Mesothelial cell of epicardium (in vitro differentiated cells): ENCODE measurements at regions not wholly inside any gene's neighbourhood (a gene's known extent, or its start where the extent isn't known, plus 50 kb on each side); places are given as distances from the start of the nearest gene placed in this dataset.

Experiments used
- DNase-seq, 2 experiments: peaks; one replicate each; pipeline ENCODE4 v3.0.0; 2021; ENCODE audit warnings: low spot score in 2 of 2; ENCODE audit not compliant: unreplicated experiment in 2 of 2
- H3K27ac Mint-ChIP-seq: 2 replicates; pipeline ENCODE4 v1.8.0; 2021; ENCODE audit warnings: mixed read lengths
- H3K27me3 Mint-ChIP-seq: 2 replicates; pipeline ENCODE4 v1.8.0; 2021; ENCODE audit warnings: low read depth, mixed read lengths
- H3K36me3 Mint-ChIP-seq: 2 replicates; pipeline ENCODE4 v1.8.0; 2021; ENCODE audit warnings: mixed read lengths
- H3K4me1 Mint-ChIP-seq: 2 replicates; pipeline ENCODE4 v1.8.0; 2021; ENCODE audit warnings: mixed read lengths
- H3K4me3 Mint-ChIP-seq: 2 replicates; pipeline ENCODE4 v1.8.0; 2021; ENCODE audit warnings: mild to moderate bottlenecking, moderate library complexity, mixed read lengths
- H3K9me3 Mint-ChIP-seq: 2 replicates; pipeline ENCODE4 v1.8.0; 2021; ENCODE audit warnings: mixed read lengths
- CTCF ChIP-seq: fragments of 200-600 bp; sonication (generic); IDR thresholded peaks from one replicate; pipeline ENCODE4 v1.5.0; 2021; ENCODE audit warnings: antibody characterized with exemption; ENCODE audit not compliant: unreplicated experiment

DNA sequence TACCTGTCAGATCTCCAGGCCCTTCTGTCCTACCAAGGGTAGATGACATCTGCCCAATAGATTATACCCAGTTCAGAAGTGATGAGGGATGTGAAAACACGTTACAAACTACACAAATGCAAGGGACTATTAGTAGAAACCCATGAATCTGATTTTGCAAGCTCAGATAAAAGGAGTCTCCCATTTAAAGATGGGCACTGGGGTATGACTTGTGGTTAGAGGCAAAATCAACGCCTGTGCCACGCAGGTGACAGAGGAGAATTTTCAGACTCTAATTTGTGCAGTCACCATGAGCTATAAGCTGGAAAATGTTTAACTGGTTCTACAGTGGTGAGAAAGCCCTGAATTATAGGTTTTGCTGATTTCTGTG is 184.4 kb upstream of the LPP start:
- Mint-ChIP-seq H3K4me3 (no peak overlapping the region), H3K27ac (no peak overlapping the region), H3K9me3 (no peaks in the 10 kb centered on the region), H3K36me3 (no peaks in the 10 kb centered on the region), H3K4me1 (no peaks in the 10 kb centered on the region), H3K27me3 (peaks cover 28% of the 10 kb centered on the region)
- no peak for TF ChIP-seq CTCF
- DNase-seq = no peak

DNA sequence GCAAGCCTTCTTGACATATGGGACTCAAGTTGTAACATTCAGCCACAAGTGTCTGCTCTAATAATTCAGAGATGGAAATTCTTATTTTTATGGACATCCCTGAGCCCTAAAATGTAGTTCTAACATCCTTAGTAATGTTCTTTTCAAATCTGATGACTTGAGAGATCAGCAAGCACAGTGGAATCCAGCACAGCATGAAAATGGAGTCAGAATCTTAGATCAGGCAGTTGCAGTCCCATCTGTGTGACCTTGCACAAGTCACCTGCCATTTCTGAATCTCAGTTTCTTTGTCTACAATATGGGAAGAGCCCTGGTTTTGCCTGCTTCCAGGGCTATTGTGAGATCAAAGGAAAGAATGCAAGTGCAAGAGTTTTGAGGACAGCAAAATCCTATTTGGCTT is 183.9 kb upstream of the LPP start:
- Mint-ChIP-seq H3K4me1 (no peaks in the 10 kb centered on the region), H3K4me3 (no peak overlapping the region), H3K27ac (no peak overlapping the region), H3K36me3 (no peaks in the 10 kb centered on the region), H3K9me3 (no peaks in the 10 kb centered on the region), H3K27me3 (peaks cover 26% of the 10 kb centered on the region)
- no peak for TF ChIP-seq CTCF
- no peak for DNase-seq

DNA sequence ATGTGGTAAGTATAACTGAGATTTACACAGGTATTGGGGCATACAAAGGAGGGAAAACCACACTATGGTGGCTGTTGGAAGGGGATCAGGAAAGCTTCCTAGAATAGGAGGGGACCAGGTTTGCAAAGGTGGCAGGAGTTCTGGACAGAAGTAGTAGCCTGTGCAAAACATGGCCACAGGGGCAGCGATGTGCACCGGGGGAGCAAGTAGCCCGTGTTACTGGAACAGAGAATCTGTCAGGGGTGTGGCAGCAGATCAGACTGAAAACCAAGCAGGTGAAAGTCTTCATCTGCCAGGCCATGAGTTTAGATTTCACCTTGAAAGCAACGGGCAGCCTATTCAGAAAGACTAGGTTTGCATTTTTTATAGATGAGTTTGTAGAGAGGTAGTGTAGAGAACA is 182.3 kb upstream of the LPP start:
- DNase-seq = no peak
- Mint-ChIP-seq H3K27ac (no peak overlapping the region), H3K9me3 (no peaks in the 10 kb centered on the region), H3K36me3 (no peaks in the 10 kb centered on the region), H3K4me1 (no peaks in the 10 kb centered on the region), H3K4me3 (no peak overlapping the region), H3K27me3 (peaks cover 18% of the 10 kb centered on the region)
- no peak for TF ChIP-seq CTCF

GRCh38 chr3:187972454-187972853 is 181.5 kb upstream of the LPP start:
- DNase-seq = no peak
- Mint-ChIP-seq H3K4me3 (no peak overlapping the region), H3K9me3 (peaks cover 2% of the 10 kb centered on the region), H3K27me3 (peaks cover 13% of the 10 kb centered on the region), H3K36me3 (peaks cover under 1% of the 10 kb centered on the region), H3K27ac (no peak overlapping the region), H3K4me1 (no peaks in the 10 kb centered on the region)
- no peak for TF ChIP-seq CTCF

- Mint-ChIP-seq H3K36me3 (peaks cover 2% of the 10 kb centered on the region), H3K4me1 (no peaks in the 10 kb centered on the region), H3K27ac (no peak overlapping the region), H3K9me3 (peaks cover 4% of the 10 kb centered on the region), H3K4me3 (no peak overlapping the region), H3K27me3 (peaks cover 11% of the 10 kb centered on the region)
- TF ChIP-seq CTCF = no peak
- no peak for DNase-seq
Observed at GRCh38 chr3:187973977-187974870, 179.7 kb upstream of the LPP start.
